ENCODE measurements at regions not wholly inside any gene's neighbourhood (a gene's known extent, or its start where the extent isn't known, plus 50 kb on each side); places are given as distances from the start of the nearest gene placed in this dataset.

- TF ChIP-seq CTCF (IDR thresholded peaks at IDR 0.05; ENCODE audit: low read length), result no peak
- TF ChIP-seq EZH2 (optimal IDR thresholded peaks at IDR 0.05; ENCODE audit: low read depth, low read length), result no peak
- TF ChIP-seq EZH2phosphoT487 (IDR thresholded peaks at IDR 0.05; ENCODE audit: low read length), result no peak
Measured at GRCh38 chr11:91791171-91791468, 433.5 kb upstream of the FAT3 start.
